ENCODE measurements at regions not wholly inside any gene's neighbourhood (a gene's known extent, or its start where the extent isn't known, plus 50 kb on each side); places are given as distances from the start of the nearest gene placed in this dataset.
"Not testable (repeated sequence)": the region's sequence is repeated elsewhere in the genome, so short reads cannot be mapped to it uniquely, and the experiment has no call there.

DNA sequence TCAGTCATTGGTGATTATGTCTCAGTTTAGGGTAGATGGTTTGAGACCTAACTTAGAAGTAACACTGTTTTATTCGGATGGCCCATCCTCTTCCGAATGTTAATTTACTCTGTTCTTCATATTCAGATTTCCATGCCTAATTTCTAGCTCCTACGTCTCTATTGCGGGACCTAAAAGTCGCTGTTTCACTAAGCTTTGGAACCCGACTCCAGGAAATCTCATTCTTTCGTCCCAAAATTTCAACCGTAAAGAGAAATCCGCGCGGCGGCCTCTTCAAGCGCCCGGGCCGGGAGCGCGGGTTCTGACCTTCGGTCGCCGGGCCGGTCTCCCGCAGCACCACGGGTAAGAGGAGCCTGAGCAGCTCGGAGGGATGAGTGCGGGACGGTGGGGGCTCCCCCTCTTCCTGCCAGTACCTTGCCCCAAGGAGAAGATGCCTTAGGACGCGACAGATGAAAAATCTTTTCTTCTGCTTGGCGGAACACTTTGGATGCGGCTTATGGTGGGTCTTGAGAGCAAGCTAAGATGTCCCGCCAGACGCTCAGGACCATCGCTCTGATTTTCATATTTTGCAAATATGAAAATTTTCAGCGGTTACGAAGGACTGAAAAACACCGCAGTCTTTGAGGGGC, 128.7 kb downstream of the PPIAL4G start:
- DNase-seq (ENCODE audit: extremely low spot score, unreplicated experiment): no peak
- Mint-ChIP-seq H3K9me3 (ENCODE audit: unreplicated experiment) (no peaks in the 10 kb centered on the region), H3K27me3 (ENCODE audit: unreplicated experiment) (peaks cover 60% of the 10 kb centered on the region), H3K4me3 (ENCODE audit: unreplicated experiment) (no peak overlapping the region), H3K27ac (ENCODE audit: unreplicated experiment) (no peak overlapping the region), H3K4me1 (ENCODE audit: unreplicated experiment) (no peaks in the 10 kb centered on the region), H3K36me3 (ENCODE audit: unreplicated experiment) (no peaks in the 10 kb centered on the region)
- TF ChIP-seq, protein P1, sequence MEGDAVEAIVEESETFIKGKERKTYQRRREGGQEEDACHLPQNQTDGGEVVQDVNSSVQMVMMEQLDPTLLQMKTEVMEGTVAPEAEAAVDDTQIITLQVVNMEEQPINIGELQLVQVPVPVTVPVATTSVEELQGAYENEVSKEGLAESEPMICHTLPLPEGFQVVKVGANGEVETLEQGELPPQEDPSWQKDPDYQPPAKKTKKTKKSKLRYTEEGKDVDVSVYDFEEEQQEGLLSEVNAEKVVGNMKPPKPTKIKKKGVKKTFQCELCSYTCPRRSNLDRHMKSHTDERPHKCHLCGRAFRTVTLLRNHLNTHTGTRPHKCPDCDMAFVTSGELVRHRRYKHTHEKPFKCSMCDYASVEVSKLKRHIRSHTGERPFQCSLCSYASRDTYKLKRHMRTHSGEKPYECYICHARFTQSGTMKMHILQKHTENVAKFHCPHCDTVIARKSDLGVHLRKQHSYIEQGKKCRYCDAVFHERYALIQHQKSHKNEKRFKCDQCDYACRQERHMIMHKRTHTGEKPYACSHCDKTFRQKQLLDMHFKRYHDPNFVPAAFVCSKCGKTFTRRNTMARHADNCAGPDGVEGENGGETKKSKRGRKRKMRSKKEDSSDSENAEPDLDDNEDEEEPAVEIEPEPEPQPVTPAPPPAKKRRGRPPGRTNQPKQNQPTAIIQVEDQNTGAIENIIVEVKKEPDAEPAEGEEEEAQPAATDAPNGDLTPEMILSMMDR (IDR thresholded peaks at IDR 0.05): no peak

DNA sequence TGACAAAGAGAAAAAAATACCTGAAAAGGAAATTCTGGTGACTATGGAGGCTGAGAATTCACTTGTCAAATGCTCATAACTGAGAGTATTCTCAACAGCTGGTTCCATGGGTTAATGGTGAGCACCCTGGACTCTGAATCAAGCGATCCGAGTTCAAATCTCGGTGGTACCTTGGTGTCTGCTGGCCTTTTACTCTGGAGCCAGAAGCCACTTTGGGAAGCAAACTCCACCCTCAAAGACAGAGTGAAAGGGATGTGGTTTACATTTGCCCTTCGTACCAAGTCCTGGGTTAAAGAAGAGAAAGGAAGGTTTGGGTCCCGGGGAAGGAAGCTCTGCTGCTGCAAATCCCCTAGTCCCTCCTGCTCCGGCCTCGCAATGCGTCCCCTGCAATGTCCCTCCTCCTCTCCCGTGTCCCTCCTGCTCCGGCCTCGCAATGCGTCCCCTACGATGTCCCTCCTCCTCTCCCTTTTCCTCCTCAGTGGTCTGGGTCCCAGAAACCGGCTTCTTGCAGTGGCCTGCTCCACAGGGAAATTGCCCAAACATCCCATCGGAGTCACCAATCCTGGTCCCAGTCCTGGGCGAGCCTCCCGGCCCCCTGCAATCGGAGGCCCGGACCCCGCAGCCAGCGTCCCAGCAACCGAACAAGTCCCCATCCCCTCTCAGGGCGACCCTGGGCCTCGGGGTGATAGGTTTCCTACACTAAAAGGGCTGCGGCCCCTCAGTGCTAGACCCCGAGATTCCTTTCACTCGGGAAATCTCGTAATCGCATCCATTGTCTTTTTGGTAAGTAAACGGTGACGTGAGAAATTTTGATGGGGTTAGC, 129.4 kb downstream of the PPIAL4G start:
- TF ChIP-seq, protein P1 (IDR thresholded peaks at IDR 0.05): no peak
- no peak for DNase-seq (ENCODE audit: extremely low spot score, unreplicated experiment)
- no peak overlapping the region for H3K27ac Mint-ChIP-seq (ENCODE audit: unreplicated experiment)
- no peaks in the 10 kb centered on the region for H3K4me1 Mint-ChIP-seq (ENCODE audit: unreplicated experiment)
- no peaks in the 10 kb centered on the region for H3K36me3 Mint-ChIP-seq (ENCODE audit: unreplicated experiment)
- no peaks in the 10 kb centered on the region for H3K9me3 Mint-ChIP-seq (ENCODE audit: unreplicated experiment)
- peaks cover 67% of the 10 kb centered on the region for H3K27me3 Mint-ChIP-seq (ENCODE audit: unreplicated experiment)
- H3K4me3 Mint-ChIP-seq (ENCODE audit: unreplicated experiment): no peak overlapping the region

DNA sequence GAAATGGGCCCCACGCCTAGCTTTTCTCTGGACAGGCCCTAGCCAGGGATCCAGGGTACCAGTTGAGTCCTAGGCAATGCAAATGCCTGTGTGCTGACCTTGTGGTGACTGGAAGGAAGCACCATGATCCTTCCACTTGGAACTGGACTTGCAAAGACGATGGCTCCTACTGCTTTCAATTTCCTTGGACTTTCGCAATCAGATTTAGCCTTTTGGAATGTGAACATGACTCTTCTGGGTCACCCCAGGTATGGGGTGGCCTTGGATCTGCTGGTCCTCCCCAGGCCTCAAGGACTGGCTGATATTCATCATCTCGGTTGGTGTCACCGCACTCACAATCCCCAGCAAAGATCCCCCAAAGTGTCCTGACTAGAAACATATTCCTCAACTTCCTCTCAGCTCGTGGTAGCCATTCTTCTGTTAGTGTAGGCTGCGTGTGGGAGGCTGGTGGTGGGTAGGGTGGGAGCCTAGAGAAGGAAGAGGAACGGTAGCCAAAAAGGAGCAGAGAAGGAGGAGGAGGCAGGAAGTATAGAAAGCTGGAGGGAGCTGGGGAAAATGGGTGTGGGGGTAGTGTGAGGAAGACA, 130.5 kb downstream of the PPIAL4G start:
- Mint-ChIP-seq H3K4me3 (ENCODE audit: unreplicated experiment) (no peak overlapping the region), H3K27me3 (ENCODE audit: unreplicated experiment) (peaks cover 68% of the 10 kb centered on the region), H3K27ac (ENCODE audit: unreplicated experiment) (no peak overlapping the region), H3K4me1 (ENCODE audit: unreplicated experiment) (no peaks in the 10 kb centered on the region), H3K36me3 (ENCODE audit: unreplicated experiment) (no peaks in the 10 kb centered on the region), H3K9me3 (ENCODE audit: unreplicated experiment) (no peaks in the 10 kb centered on the region)
- TF ChIP-seq, protein P1 (IDR thresholded peaks at IDR 0.05): no peak
- no peak for DNase-seq (ENCODE audit: extremely low spot score, unreplicated experiment)

DNA sequence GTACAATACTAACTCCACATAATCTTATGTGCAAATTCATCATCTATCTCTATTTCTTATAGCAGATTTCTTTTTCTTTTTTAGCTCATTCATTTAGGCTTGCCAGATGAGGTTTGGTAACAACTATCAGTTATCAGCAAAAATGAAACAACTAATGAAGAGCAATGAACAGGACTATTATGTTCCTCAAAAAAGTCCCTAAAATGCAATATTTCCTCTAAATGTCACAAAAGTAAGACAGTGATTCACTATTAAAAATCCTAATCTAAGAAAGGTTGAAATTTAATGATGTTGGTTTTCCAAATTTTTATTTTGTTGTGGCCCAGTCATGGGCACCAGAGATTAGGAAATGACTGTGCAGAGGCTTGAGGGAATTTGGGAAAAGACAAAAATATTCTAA, 135.3 kb downstream of the PPIAL4G start:
- DNase-seq (ENCODE audit: extremely low spot score, unreplicated experiment): no peak
- H3K4me1 Mint-ChIP-seq (ENCODE audit: unreplicated experiment): peaks cover 6% of the 10 kb centered on the region
- TF ChIP-seq, protein P1 (IDR thresholded peaks at IDR 0.05): no peak
- H3K27ac Mint-ChIP-seq (ENCODE audit: unreplicated experiment): no peak overlapping the region
- H3K27me3 Mint-ChIP-seq (ENCODE audit: unreplicated experiment): peaks cover 65% of the 10 kb centered on the region
- H3K36me3 Mint-ChIP-seq (ENCODE audit: unreplicated experiment): no peaks in the 10 kb centered on the region
- no peaks in the 10 kb centered on the region for H3K9me3 Mint-ChIP-seq (ENCODE audit: unreplicated experiment)
- H3K4me3 Mint-ChIP-seq (ENCODE audit: unreplicated experiment): no peak overlapping the region

DNA sequence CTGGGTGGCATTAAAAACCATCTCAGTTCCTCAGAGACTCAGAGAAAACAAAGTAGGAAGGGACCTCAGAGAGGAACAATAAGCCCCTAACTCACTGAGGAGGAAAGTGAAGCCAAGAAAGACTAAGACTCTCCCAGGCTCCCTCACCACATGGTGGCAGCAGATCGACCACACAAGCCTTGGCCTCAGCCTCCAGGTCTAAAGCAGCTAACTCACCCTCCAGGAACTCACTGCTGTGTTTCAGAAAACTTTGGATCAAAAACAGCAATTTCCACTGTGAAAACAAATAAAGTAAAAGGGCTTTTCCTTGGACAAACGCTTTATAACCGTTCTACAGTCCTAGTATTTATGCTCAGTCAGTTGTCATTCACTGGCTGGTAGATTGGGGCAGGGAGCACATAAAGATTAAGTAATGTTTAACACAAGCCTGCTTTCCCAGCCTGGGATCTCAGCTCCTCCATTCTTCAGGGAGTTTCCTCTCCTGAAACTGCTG, 137.4 kb downstream of the PPIAL4G start:
- not testable (repeated sequence) for H3K9me3 Mint-ChIP-seq (ENCODE audit: unreplicated experiment); H3K36me3 Mint-ChIP-seq (ENCODE audit: unreplicated experiment); H3K27ac Mint-ChIP-seq (ENCODE audit: unreplicated experiment); H3K4me1 Mint-ChIP-seq (ENCODE audit: unreplicated experiment); DNase-seq (ENCODE audit: extremely low spot score, unreplicated experiment); H3K4me3 Mint-ChIP-seq (ENCODE audit: unreplicated experiment)
- H3K27me3 Mint-ChIP-seq (ENCODE audit: unreplicated experiment): peaks cover 67% of the 10 kb centered on the region
- TF ChIP-seq, protein P1 (IDR thresholded peaks at IDR 0.05): peak; percentile 64

DNA sequence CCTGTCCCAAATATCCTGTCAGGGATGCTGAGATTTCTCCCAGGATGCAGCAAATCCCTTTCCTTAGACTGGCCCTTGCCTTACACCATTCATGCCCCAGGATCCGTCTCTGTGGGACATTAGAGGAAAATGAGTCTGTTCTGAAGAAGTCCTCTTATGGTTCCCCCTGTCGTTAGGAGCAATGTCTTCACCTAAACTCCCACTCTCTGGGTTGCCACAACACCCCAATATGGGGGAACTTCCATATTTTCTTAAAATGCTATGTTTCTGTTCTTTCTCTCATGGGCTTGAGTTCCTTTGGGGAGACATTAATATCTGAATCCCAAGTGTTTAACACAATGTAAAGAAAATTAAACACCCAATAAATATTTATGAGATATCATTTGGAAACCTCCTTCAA, 138.5 kb downstream of the PPIAL4G start:
- not testable (repeated sequence) for H3K36me3 Mint-ChIP-seq (ENCODE audit: unreplicated experiment); DNase-seq (ENCODE audit: extremely low spot score, unreplicated experiment); H3K4me3 Mint-ChIP-seq (ENCODE audit: unreplicated experiment); H3K4me1 Mint-ChIP-seq (ENCODE audit: unreplicated experiment); H3K27ac Mint-ChIP-seq (ENCODE audit: unreplicated experiment); H3K9me3 Mint-ChIP-seq (ENCODE audit: unreplicated experiment)
- peaks cover 61% of the 10 kb centered on the region for H3K27me3 Mint-ChIP-seq (ENCODE audit: unreplicated experiment)

DNA sequence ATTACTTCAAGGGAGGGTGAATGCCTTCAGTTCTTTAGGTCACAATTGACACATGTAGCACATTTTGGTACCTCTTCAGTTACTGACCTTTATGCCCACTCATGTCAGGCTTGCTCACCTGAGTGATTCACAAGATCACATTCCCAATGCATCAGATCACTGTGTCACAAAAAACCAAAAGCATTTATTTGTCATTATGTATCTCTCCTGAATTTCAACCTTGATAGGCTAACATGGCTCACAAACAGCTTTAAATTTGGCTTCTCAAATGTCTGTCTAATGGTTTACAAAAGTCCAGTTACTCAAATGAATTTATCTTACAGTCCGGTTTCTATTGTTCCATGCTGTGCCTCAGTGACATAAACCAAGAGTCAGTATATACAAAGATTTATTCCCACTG, 141.4 kb downstream of the PPIAL4G start:
- H3K4me1 Mint-ChIP-seq (ENCODE audit: unreplicated experiment); H3K36me3 Mint-ChIP-seq (ENCODE audit: unreplicated experiment); H3K9me3 Mint-ChIP-seq (ENCODE audit: unreplicated experiment); H3K4me3 Mint-ChIP-seq (ENCODE audit: unreplicated experiment); H3K27ac Mint-ChIP-seq (ENCODE audit: unreplicated experiment); DNase-seq (ENCODE audit: extremely low spot score, unreplicated experiment): not testable (repeated sequence)
- H3K27me3 Mint-ChIP-seq (ENCODE audit: unreplicated experiment): peaks cover 59% of the 10 kb centered on the region

All from osteocyte (in vitro differentiated cells).